Prostate gland (tissue), 2 donors: ENCODE measurements at regions not wholly inside any gene's neighbourhood (a gene's known extent, or its start where the extent isn't known, plus 50 kb on each side); places are given as distances from the start of the nearest gene placed in this dataset.

ENCODE experiments used
- POLR2A ChIP-seq: fragments of 450-650 bp; IDR thresholded peaks from one replicate; pipeline ENCODE4 v1.6.1; 2016; ENCODE audit warnings: antibody characterized with exemption, mild to moderate bottlenecking
- POLR2AphosphoS5 ChIP-seq: sonication (generic); formaldehyde crosslinking; IDR thresholded peaks from one replicate; pipeline ENCODE4 v1.6.1; 2017; ENCODE audit warnings: antibody characterized with exemption
- TF ChIP-seq, protein P1 (sequence below), 4 experiments: fragments of 200-600 bp in 2 of 4; fragments of 450-650 bp in 2 of 4; sonication (generic) in 2 of 4; IDR thresholded peaks; 1 replicate in 3 of 4; 2 replicates in 1 of 4; pipeline ENCODE4 v1.5.1; 2016 to 2019; ENCODE audit warnings: antibody characterized with exemption in 4 of 4, mild to moderate bottlenecking in 2 of 4, moderate library complexity in 2 of 4

GRCh38 chr9:103898550-103898949, 195.6 kb upstream of the SMC2 start:
- TF ChIP-seq, protein P1, sequence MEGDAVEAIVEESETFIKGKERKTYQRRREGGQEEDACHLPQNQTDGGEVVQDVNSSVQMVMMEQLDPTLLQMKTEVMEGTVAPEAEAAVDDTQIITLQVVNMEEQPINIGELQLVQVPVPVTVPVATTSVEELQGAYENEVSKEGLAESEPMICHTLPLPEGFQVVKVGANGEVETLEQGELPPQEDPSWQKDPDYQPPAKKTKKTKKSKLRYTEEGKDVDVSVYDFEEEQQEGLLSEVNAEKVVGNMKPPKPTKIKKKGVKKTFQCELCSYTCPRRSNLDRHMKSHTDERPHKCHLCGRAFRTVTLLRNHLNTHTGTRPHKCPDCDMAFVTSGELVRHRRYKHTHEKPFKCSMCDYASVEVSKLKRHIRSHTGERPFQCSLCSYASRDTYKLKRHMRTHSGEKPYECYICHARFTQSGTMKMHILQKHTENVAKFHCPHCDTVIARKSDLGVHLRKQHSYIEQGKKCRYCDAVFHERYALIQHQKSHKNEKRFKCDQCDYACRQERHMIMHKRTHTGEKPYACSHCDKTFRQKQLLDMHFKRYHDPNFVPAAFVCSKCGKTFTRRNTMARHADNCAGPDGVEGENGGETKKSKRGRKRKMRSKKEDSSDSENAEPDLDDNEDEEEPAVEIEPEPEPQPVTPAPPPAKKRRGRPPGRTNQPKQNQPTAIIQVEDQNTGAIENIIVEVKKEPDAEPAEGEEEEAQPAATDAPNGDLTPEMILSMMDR (IDR thresholded peaks at IDR 0.05), result no peak
- TF ChIP-seq POLR2AphosphoS5 (no peak), POLR2A (no peak)
